GM18909 (cell line): ENCODE measurements at regions not wholly inside any gene's neighbourhood (a gene's known extent, or its start where the extent isn't known, plus 50 kb on each side); places are given as distances from the start of the nearest gene placed in this dataset.

Experiments used
- ATAC-seq: cut with Tn5 transposase; IDR thresholded peaks from one replicate; pipeline ENCODE4 v1.9.1; 2021; ENCODE audit warnings: mild to moderate bottlenecking; ENCODE audit not compliant: unreplicated experiment, poor library complexity

GRCh38 chr5:56499901-56500300, 266.8 kb upstream of the ANKRD55 start:
- ATAC-seq, result no peak

DNA sequence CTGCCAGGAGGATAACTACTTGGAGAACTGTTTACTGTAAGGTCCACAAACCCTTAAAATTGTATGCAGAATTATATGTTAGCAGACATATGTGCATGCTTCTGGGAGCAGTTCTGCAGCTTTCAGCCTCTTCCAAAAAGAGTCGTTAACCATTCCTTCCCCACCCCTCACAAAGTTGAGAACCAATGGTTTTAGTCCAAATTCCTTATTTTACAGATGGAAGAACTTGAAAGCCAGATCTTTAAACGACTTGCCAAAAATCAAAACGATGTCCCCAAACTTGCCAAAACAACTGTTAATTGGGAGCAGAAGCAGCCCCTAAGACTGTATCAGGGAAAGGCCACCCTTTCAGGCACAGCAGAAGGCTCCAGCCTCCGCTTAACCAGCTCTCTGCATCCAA, 266.4 kb upstream of the ANKRD55 start:
- no peak for ATAC-seq

DNA sequence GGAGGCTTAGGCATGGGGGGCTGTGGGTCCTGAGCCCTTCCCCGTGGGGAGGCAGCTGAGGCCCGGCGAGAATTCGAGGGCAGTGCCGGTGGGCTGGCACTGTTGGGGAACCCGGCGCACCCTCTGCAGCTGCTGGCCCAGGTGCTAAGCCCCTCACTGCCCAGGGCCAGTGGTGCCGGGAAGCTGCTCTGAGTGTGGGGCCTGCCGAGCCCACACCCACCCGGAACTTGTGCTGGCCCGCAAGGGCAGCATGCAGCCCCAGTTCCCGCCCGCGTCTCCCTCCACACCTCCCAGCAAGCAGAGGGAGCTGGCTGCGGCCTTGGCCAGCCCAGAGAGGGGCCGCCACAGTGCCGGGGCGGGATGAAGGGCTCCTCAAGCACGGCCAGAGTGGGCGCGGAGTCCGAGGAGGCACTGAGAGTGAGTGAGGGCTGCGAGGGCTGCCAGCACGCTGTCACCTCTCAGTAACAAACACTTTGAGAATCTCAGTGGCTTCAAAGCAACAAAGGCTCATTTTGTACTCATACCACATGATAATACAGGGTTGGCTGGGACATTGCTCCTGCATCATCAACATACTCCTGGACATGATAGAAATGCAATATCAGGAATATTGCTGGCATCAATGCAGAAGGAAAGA, 265.7 kb upstream of the ANKRD55 start:
- no peak for ATAC-seq

- ATAC-seq, result no peak
These were observed 263.5 kb upstream of the ANKRD55 start for GRCh38 chr5:56496581-56497063.

- ATAC-seq, result no peak
These were observed 261.2 kb upstream of the ANKRD55 start for GRCh38 chr5:56494300-56494731.

DNA sequence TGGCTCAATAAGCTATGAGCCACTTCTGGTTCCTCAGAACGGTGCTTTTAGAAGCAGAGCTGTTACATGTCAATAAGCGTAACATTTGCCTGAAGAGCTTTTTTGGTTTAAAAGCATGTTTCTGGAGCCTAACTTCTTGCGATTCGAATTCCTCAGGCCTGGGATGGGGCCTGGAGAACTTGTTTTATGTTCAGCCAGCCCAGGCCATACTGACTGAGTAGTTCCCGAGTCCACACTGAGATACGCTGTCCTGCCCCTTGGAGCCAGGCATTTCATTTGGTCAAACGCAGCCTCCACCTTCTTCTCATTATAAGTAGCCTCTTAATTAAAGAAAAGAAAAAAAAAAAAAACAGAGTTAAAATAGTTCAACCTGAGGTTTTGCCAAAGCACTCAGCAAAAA, 260.6 kb upstream of the ANKRD55 start:
- ATAC-seq, result no peak

DNA sequence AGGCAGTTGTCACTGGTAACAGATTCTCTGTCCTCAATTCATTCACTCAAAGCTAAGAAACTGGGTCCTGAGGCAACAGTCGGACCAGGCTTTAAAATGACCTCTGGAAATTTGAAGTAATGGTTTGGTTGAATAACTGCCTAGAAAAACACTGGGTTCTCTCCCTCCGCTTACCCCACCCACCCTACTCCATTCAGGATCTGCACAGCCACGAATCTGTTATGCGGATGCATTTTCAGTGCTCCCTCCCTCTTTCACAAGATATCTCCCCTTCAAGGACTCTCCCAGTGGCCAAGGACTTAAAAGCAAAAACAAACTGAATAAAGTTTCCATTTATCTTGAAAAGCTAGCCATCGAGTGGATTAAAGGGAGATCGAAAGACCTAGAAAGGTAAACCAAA, 260.2 kb upstream of the ANKRD55 start:
- no peak for ATAC-seq

GRCh38 chr5:56492812-56493211, 259.7 kb upstream of the ANKRD55 start:
- no peak for ATAC-seq

GRCh38 chr5:56490971-56491468, 257.9 kb upstream of the ANKRD55 start:
- ATAC-seq, result no peak

- ATAC-seq, result no peak
These were observed 256.1 kb upstream of the ANKRD55 start for GRCh38 chr5:56489272-56489671.

GRCh38 chr5:56487528-56488115, 254.5 kb upstream of the ANKRD55 start:
- no peak for ATAC-seq

- ATAC-seq, result no peak
These were observed 249.2 kb upstream of the ANKRD55 start for GRCh38 chr5:56482363-56482762.

DNA sequence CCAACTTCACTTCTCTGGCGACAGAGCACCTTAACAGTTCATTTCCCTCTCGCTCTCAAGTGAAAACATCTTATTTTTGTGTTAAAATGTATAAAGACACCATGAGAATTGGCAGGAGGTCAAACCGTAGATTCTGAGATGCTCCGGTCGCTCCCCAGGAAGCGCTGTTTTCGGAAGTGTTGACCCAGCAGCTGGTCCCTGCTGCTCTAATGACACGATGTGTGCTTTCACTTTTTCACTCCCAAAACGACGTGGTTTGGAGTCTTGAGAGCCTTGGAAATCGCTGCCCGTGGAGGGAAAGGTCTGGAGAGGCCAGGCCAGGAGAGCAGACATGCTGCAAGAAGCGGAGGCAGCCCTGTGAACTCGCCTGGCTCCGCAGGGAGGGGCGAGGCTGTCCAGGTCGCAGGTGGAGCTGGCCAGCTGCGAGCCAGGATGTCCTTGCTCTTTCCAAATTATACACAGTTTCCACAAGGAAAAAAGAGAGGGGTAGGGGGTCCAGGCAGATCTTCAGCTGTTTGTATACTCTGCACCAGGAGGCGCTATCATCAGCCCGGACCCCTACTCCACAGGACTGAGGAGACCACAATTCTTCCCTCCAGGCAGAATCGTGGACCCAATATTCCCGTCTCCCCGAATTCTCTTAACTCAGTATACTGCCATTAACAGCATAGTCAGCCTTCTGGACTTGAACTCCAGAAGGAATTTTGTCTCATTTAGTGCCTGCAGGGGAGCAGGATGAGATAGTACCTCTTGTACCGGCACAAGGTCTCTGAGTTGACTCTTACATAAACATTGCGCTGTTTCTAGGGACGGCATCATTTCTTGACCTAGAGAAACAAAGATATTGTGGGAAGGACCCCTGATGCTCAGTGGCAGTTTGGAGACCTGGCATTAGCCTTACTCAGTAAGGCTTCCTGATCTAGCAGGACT, 248.6 kb upstream of the ANKRD55 start:
- no peak for ATAC-seq

- no peak for ATAC-seq
These were observed 247.7 kb upstream of the ANKRD55 start for GRCh38 chr5:56480705-56481427.

- peak; percentile 37 for ATAC-seq
These were observed 247.1 kb upstream of the ANKRD55 start for GRCh38 chr5:56480078-56480704.

DNA sequence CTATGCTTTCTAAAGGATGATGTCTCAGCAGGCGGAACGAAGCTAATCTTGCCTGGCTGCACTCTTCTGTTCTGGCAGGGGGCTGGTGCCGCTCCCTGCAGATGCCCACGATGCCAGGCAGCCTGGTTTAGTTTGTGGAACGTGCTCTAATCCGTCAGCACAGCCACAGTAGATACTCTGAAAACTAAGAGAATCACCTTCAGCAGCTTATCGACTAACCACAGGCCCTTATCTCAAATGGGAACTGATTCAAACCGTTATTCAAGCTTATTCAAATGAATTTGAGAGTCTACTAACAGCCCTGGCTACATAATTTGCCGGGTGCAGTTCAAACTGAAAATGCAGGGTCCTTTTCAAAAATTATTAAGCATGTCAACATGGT, 246.6 kb upstream of the ANKRD55 start:
- ATAC-seq, result peak; percentile 39

DNA sequence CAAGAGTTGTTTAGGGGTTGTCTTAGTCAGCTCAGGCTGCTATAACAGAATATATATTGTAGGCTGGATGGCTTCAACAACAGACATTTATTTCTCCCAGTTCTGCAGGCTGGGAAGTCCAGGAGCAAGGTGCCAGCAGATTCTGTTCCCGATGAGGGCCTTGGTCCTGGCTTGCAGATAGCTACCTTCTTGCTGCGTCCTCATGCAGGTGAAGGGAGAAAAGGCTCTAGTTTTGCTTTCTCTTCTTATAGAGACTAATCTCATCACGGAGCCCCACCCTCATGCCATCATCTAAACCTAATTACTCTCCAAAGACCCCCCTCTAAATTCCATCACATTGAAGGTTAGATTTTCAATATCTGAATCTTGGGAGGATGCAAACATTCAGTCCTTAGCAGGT, 246.0 kb upstream of the ANKRD55 start:
- no peak for ATAC-seq

DNA sequence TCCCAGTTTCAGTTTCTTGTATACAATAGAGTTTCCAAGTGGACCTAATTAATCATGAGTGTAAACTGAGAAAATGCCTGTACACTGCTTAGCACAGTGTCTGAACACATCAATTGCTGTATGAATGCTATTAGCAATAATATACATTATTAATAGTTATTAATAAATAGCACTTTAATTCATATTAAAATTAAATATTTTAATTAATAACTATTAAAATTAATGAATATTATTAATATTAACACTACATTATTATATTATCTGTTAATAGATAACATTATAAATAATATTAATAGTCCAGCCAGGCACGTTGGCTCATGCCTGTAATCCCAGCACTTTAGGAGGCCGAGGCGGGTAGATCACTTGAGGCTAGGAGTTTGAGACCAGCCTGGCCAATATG, 244.9 kb upstream of the ANKRD55 start:
- no peak for ATAC-seq

DNA sequence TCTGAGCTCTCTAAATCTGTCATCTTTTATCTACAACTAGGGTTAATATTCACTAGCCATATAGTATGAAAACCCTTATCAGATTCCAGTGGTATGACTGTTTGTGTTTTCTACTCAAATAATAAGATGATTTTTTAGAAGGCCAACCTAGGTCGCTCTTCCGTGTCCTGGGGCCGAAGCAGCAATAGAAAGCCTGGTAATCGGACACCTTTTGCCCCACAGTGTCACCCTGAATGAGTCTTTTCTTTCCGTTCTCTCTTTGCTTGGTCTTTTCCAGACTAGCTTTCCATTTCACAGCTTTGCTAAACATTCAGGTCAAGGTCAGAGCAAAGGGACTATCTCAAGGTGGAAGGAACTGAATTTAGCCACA, 243.3 kb upstream of the ANKRD55 start:
- no peak for ATAC-seq
